ENCODE measurements at regions not wholly inside any gene's neighbourhood (a gene's known extent, or its start where the extent isn't known, plus 50 kb on each side); places are given as distances from the start of the nearest gene placed in this dataset.

DNA sequence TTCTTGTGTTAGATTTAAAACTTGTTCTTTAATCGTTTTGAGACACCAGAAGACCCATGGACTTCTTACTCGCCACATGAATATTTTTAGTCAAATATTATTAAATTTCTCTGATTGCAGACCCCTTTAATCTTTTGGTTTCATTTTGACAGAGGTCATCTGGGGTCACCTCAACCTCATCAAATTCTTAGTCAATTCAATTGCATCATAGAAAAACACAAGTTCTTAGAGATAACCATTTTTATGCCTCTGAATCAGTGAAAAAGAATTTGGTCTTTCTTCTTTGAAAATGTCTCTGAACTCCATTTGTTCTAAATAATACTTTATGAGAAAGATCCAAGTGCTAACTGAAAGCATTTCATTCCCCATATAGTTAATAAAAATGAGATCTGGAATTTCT lies 55.2 kb upstream of the CBLN4 start:
- Histone ChIP-seq H4K5ac (ENCODE audit: insufficient read length, low read depth, low read length) (no peak overlapping the region), H3K9me3 (ENCODE audit: control insufficient read depth, low read depth, low read length) (peaks cover 75% of the 10 kb centered on the region), H3T11ph (ENCODE audit: low read length) (no peak overlapping the region), H4K91ac (ENCODE audit: insufficient read length, low read depth, low read length) (no peak overlapping the region), H3K4me2 (ENCODE audit: insufficient read depth, insufficient read length, low read length) (no peak overlapping the region), H3K56ac (ENCODE audit: insufficient read length, low read depth, low read length) (no peak overlapping the region), H2AFZ (ENCODE audit: low read length) (no peak overlapping the region), H4K20me1 (ENCODE audit: control insufficient read depth, insufficient read depth, insufficient read length) (no peaks in the 10 kb centered on the region), H3K4me1 (ENCODE audit: insufficient read depth, low read length) (no peaks in the 10 kb centered on the region), H3K79me2 (ENCODE audit: insufficient read depth, low read length) (no peaks in the 10 kb centered on the region), H2BK120ac (ENCODE audit: low read depth, low read length, poor library complexity, severe bottlenecking) (no peak overlapping the region), H3K27ac (ENCODE audit: insufficient read length, low read depth, low read length) (no peak overlapping the region), H3K14ac (ENCODE audit: insufficient read depth, low read length) (no peak overlapping the region), H2AK5ac (ENCODE audit: insufficient read length, low read length) (no peak overlapping the region), H4K8ac (replicated peaks; ENCODE audit: insufficient read length, low read depth, low read length) (no peak overlapping the region), H3K23me2 (ENCODE audit: insufficient read length, low read depth, low read length, poor library complexity, severe bottlenecking) (no peaks in the 10 kb centered on the region), H3K4ac (ENCODE audit: low read depth, low read length) (no peak overlapping the region), H2BK12ac (ENCODE audit: insufficient read length, low read depth, low read length) (no peak overlapping the region), H2BK15ac (ENCODE audit: low read depth, low read length) (no peak overlapping the region), H3K18ac (ENCODE audit: insufficient read length, low read depth, low read length) (no peak overlapping the region), H2BK5ac (ENCODE audit: insufficient read length, low read length) (no peak overlapping the region), H3K9ac (ENCODE audit: extremely low read depth, insufficient read length, low read length) (no peak overlapping the region), H3K23ac (ENCODE audit: insufficient read length, low read depth, low read length) (no peak overlapping the region), H3K79me1 (ENCODE audit: insufficient read depth, low read depth, low read length, poor library complexity, severe bottlenecking) (no peaks in the 10 kb centered on the region), H2BK20ac (ENCODE audit: low read depth, low read length, poor library complexity, severe bottlenecking) (no peak overlapping the region), H3K27me3 (ENCODE audit: insufficient read depth, low read length) (no peaks in the 10 kb centered on the region)
- TF ChIP-seq CTCF (conservative IDR thresholded peaks at IDR 0.05): no peak
- Mint-ChIP-seq H3K9me3 (peaks cover 93 to 96% of the 10 kb centered on the region in 2 experiments), H3K27me3 (ENCODE audit: low read depth) (peaks cover 3% of the 10 kb centered on the region), H3K27ac (no peak overlapping the region), H3K36me3 (ENCODE audit: insufficient read depth in 1 of 3, low read depth in 3 of 3) (peaks cover 0 to 35% (median 2%) of the 10 kb centered on the region in 3 experiments; a peak in 5 of 7 replicates), H3K4me3 (no peak overlapping the region), H3K4me1 (no peaks in the 10 kb centered on the region)
- WGBS (ENCODE audit: extremely low coverage, insufficient read length, low lambda C conversion rate): no CpG with 5 or more reads among the region's 2 CpGs
- no peak for DNase-seq

All from H9 (cell line).